PC-3 (cell line): ENCODE measurements at regions not wholly inside any gene's neighbourhood (a gene's known extent, or its start where the extent isn't known, plus 50 kb on each side); places are given as distances from the start of the nearest gene placed in this dataset.
A peak's percentile ranks its signal among the peaks of the same experiment; 100 is the strongest.

Source experiments
- ATAC-seq: fragments of 200-7000 bp; cut with Tn5 transposase; 2 replicates; pipeline ENCODE4 v1.9.1; 2020; ENCODE audit warnings: mild to moderate bottlenecking, moderate library complexity
- BruUV-seq: library from RNA; stranded (reverse); fragments of 400-500 nt; replicated peaks from 2 replicates; lab custom pipeline; 2021; lab: Mats Ljungman, UMichigan
- CTCF ChIA-PET: fragments of 300-600 bp; sonication (Branson Sonifier 250); formaldehyde crosslinking; loops from one replicate; lab custom pipeline; 2022; ENCODE audit warnings: antibody characterized with exemption; lab: Charles Lee
- POLR2A ChIA-PET: fragments of 300-600 bp; sonication (Branson Sonifier 250); formaldehyde crosslinking; loops from one replicate; lab custom pipeline; 2022; ENCODE audit warnings: antibody characterized with exemption; ENCODE audit not compliant: unreplicated experiment; lab: Charles Lee
- DNase-seq: peaks from one replicate; pipeline ENCODE4 v3.0.0-alpha.2; 2015
- H2AFZ ChIP-seq: fragments of 300-600 bp; sonication (generic); 2 replicates; pipeline ENCODE4 v1.6.0; 2016; ENCODE audit warnings: antibody characterized with exemption, low read length
- H3F3A ChIP-seq: fragments of 300-600 bp; sonication (generic); one replicate; pipeline ENCODE4 v1.6.0; 2017; ENCODE audit warnings: antibody characterized with exemption, low read length, control low read depth, mild to moderate bottlenecking; ENCODE audit not compliant: unreplicated experiment
- H3K27ac ChIP-seq: fragments of 300-600 bp; sonication (generic); 2 replicates; pipeline ENCODE4 v1.5.1; 2016; ENCODE audit warnings: mild to moderate bottlenecking, low read length
- H3K27me3 ChIP-seq: fragments of 300-600 bp; sonication (generic); 2 replicates; pipeline ENCODE4 v1.6.1; 2016; ENCODE audit warnings: low read length, mixed read lengths
- H3K36me3 ChIP-seq: fragments of 300-600 bp; sonication (generic); 2 replicates; pipeline ENCODE4 v1.6.1; 2016; ENCODE audit warnings: low read depth, mixed run types, low read length, mixed read lengths
- H3K4me1 ChIP-seq: fragments of 300-600 bp; sonication (generic); 2 replicates; pipeline ENCODE4 v1.5.1; 2016; ENCODE audit warnings: low read length; ENCODE audit not compliant: insufficient read depth
- H3K4me2 ChIP-seq: fragments of 300-600 bp; sonication (generic); 2 replicates; pipeline ENCODE4 v1.6.0; 2016; ENCODE audit warnings: low read length
- H3K4me3 ChIP-seq: fragments of 300-600 bp; sonication (generic); 2 replicates; pipeline ENCODE4 v1.5.1; 2016; ENCODE audit warnings: mild to moderate bottlenecking, low read length, mixed read lengths
- H3K79me2 ChIP-seq: fragments of 300-600 bp; sonication (generic); 2 replicates; pipeline ENCODE4 v1.6.1; 2017; ENCODE audit warnings: low read length, mixed read lengths
- H3K9ac ChIP-seq: fragments of 300-600 bp; sonication (generic); 2 replicates; pipeline ENCODE4 v1.6.0; 2016; ENCODE audit warnings: mild to moderate bottlenecking, low read length
- H3K9me2 ChIP-seq: fragments of 300-600 bp; sonication (generic); replicated peaks from 2 replicates; pipeline ENCODE4 v1.6.1; 2016; ENCODE audit warnings: mixed run types, low read length, mixed read lengths
- H3K9me3 ChIP-seq: fragments of 300-600 bp; sonication (generic); 2 replicates; pipeline ENCODE4 v1.6.1; 2016; ENCODE audit warnings: low read length, mixed read lengths
- H4K20me1 ChIP-seq: fragments of 300-600 bp; sonication (generic); 2 replicates; pipeline ENCODE4 v1.6.1; 2016; ENCODE audit warnings: low read length, mixed read lengths
- EZH2 ChIP-seq: fragments of 300-600 bp; sonication (generic); IDR thresholded peaks from one replicate; pipeline ENCODE4 v1.6.1; 2017; ENCODE audit warnings: antibody characterized with exemption, mild to moderate bottlenecking, low read length; ENCODE audit not compliant: unreplicated experiment
- EZH2phosphoT487 ChIP-seq: fragments of 300-600 bp; sonication (generic); IDR thresholded peaks from 2 replicates; pipeline ENCODE4 v1.6.1; 2018; ENCODE audit warnings: mild to moderate bottlenecking, antibody characterized with exemption, low read length, borderline replicate concordance
- intact Hi-C: fragments of 100-400 bp; cut with micrococcal nuclease; formaldehyde crosslinking; loops from 2 replicates; pipeline ENCODE4 v1.9.0; 2023
- TF ChIP-seq, protein P1 (sequence below): fragments of 300-600 bp; sonication (generic); conservative IDR thresholded peaks from 2 replicates; pipeline ENCODE4 v1.5.1; 2017; ENCODE audit warnings: antibody characterized with exemption, low read depth, mild to moderate bottlenecking, low read length

- intact Hi-C loops, result no loop called here
- DNase-seq, result no peak
- TF ChIP-seq, protein P1, sequence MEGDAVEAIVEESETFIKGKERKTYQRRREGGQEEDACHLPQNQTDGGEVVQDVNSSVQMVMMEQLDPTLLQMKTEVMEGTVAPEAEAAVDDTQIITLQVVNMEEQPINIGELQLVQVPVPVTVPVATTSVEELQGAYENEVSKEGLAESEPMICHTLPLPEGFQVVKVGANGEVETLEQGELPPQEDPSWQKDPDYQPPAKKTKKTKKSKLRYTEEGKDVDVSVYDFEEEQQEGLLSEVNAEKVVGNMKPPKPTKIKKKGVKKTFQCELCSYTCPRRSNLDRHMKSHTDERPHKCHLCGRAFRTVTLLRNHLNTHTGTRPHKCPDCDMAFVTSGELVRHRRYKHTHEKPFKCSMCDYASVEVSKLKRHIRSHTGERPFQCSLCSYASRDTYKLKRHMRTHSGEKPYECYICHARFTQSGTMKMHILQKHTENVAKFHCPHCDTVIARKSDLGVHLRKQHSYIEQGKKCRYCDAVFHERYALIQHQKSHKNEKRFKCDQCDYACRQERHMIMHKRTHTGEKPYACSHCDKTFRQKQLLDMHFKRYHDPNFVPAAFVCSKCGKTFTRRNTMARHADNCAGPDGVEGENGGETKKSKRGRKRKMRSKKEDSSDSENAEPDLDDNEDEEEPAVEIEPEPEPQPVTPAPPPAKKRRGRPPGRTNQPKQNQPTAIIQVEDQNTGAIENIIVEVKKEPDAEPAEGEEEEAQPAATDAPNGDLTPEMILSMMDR, result no peak
- TF ChIP-seq EZH2phosphoT487 (no peak), EZH2 (no peak)
- Histone ChIP-seq H3K36me3 (no peaks in the 10 kb centered on the region), H3K4me3 (no peak overlapping the region), H3K9ac (no peak overlapping the region), H2AFZ (no peak overlapping the region), H4K20me1 (no peaks in the 10 kb centered on the region), H3F3A (no peaks in the 10 kb centered on the region), H3K27me3 (no peaks in the 10 kb centered on the region), H3K9me2 (no peaks in the 10 kb centered on the region), H3K4me1 (no peaks in the 10 kb centered on the region), H3K4me2 (no peak overlapping the region), H3K9me3 (no peaks in the 10 kb centered on the region), H3K79me2 (no peaks in the 10 kb centered on the region), H3K27ac (no peak overlapping the region)
- CTCF ChIA-PET, result no interaction called here
- POLR2A ChIA-PET, result no interaction called here
- no peak for ATAC-seq
- no TSS peak for BruUV-seq
Measured at GRCh38 chr1:217327901-217328300, 303.0 kb downstream of the GPATCH2 start.

GRCh38 chr1:217322834-217323233 is 308.1 kb downstream of the GPATCH2 start:
- no TSS peak for BruUV-seq
- CTCF ChIA-PET, result no interaction called here
- TF ChIP-seq EZH2phosphoT487 (no peak), EZH2 (no peak)
- TF ChIP-seq, protein P1, result no peak

DNA sequence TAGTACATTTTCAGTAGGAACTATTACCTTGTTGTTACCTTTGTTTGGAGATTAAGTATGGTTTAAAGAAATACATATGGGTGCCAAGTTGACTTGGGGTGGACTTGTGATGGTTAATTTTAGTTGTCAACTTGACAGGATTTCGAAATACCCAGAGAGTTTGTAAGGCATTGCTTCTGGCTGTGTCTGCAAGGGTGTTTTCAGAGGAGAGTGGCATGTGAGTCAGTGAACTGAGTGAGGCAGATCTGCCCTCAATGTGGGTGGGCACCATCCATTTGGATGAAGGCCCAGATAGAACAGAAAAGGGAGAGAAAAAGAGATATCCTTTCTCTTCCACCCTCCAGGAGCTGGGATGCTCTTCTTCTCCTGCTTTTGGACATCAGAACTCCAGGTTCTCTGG is 315.5 kb downstream of the GPATCH2 start:
- H3K9me3 ChIP-seq, result no peaks in the 10 kb centered on the region
- H3K79me2 ChIP-seq, result no peaks in the 10 kb centered on the region
- H3K9me2 ChIP-seq, result no peaks in the 10 kb centered on the region
- DNase-seq, result peak; percentile 48
- ChIA-PET CTCF (no interaction called here), POLR2A (no interaction called here)
- H3K27ac ChIP-seq, result no peak overlapping the region
- H3K4me2 ChIP-seq, result no peak overlapping the region
- H3K27me3 ChIP-seq, result no peaks in the 10 kb centered on the region
- H3K4me3 ChIP-seq, result no peak overlapping the region
- TF ChIP-seq EZH2 (no peak), EZH2phosphoT487 (no peak)
- TF ChIP-seq, protein P1, result no peak
- intact Hi-C loops, result no loop called here
- BruUV-seq, result no TSS peak
- H3F3A ChIP-seq, result no peaks in the 10 kb centered on the region
- peak; percentile 20; the same call in 1 of the 2 replicates for ATAC-seq
- no peak overlapping the region for H3K9ac ChIP-seq
- peaks cover 9% of the 10 kb centered on the region for H3K4me1 ChIP-seq
- H4K20me1 ChIP-seq, result no peaks in the 10 kb centered on the region
- no peak overlapping the region for H2AFZ ChIP-seq
- H3K36me3 ChIP-seq, result no peaks in the 10 kb centered on the region

More at GRCh38 chr1:217322834-217323233, 308.1 kb downstream of the GPATCH2 start:
- no peaks in the 10 kb centered on the region for H3K9me2 ChIP-seq
- no peak overlapping the region for H3K9ac ChIP-seq
- DNase-seq (no peak), ATAC-seq (no peak)
- H3K79me2 ChIP-seq, result no peaks in the 10 kb centered on the region
- intact Hi-C loops, result no loop called here
- H3K4me2 ChIP-seq, result no peak overlapping the region
- H3K4me1 ChIP-seq, result no peaks in the 10 kb centered on the region
- no peaks in the 10 kb centered on the region for H3F3A ChIP-seq
- POLR2A ChIA-PET, result no interaction called here
- no peaks in the 10 kb centered on the region for H4K20me1 ChIP-seq
- H3K4me3 ChIP-seq, result no peak overlapping the region
- no peaks in the 10 kb centered on the region for H3K36me3 ChIP-seq
- no peak overlapping the region for H2AFZ ChIP-seq
- no peaks in the 10 kb centered on the region for H3K27me3 ChIP-seq
- H3K27ac ChIP-seq, result no peak overlapping the region
- no peaks in the 10 kb centered on the region for H3K9me3 ChIP-seq
